Sigmoid colon (tissue), 4 donors: ENCODE measurements at regions not wholly inside any gene's neighbourhood (a gene's known extent, or its start where the extent isn't known, plus 50 kb on each side); places are given as distances from the start of the nearest gene placed in this dataset.

ENCODE experiments used
- CTCF ChIP-seq, 4 experiments: fragments of 450-650 bp in 3 of 4; fragments of 200-600 bp in 1 of 4; IDR thresholded peaks; one replicate each; pipeline ENCODE4 v1.5.1; 2016 to 2019; ENCODE audit warnings: antibody characterized with exemption in 4 of 4, mild to moderate bottlenecking in 3 of 4, moderate library complexity in 2 of 4
- EP300 ChIP-seq, 4 donors: sonication (generic); formaldehyde crosslinking; IDR thresholded peaks; one replicate each; pipeline ENCODE4 v1.6.1; 2017; ENCODE audit warnings: antibody characterized with exemption in 4 of 4
- POLR2A ChIP-seq, 2 donors: fragments of 450-650 bp; IDR thresholded peaks; one replicate each; pipeline ENCODE4 v1.6.1; 2016; ENCODE audit warnings: antibody characterized with exemption in 2 of 2, mild to moderate bottlenecking in 2 of 2, moderate library complexity in 2 of 2
- POLR2AphosphoS5 ChIP-seq, 4 donors: sonication (generic); formaldehyde crosslinking; IDR thresholded peaks; one replicate each; pipeline ENCODE4 v1.6.1; 2017; ENCODE audit warnings: antibody characterized with exemption in 4 of 4

GRCh38 chr18:68102117-68102516 lies 585.6 kb upstream of the DSEL start:
- TF ChIP-seq CTCF (IDR thresholded peaks at IDR 0.05) (no peak), EP300 (IDR thresholded peaks at IDR 0.05) (no peak), POLR2A (IDR thresholded peaks at IDR 0.05) (no peak), POLR2AphosphoS5 (IDR thresholded peaks at IDR 0.05) (no peak)
